ENCODE measurements at regions not wholly inside any gene's neighbourhood (a gene's known extent, or its start where the extent isn't known, plus 50 kb on each side); places are given as distances from the start of the nearest gene placed in this dataset.
"Not testable (repeated sequence)": the region's sequence is repeated elsewhere in the genome, so short reads cannot be mapped to it uniquely, and the experiment has no call there.

DNA sequence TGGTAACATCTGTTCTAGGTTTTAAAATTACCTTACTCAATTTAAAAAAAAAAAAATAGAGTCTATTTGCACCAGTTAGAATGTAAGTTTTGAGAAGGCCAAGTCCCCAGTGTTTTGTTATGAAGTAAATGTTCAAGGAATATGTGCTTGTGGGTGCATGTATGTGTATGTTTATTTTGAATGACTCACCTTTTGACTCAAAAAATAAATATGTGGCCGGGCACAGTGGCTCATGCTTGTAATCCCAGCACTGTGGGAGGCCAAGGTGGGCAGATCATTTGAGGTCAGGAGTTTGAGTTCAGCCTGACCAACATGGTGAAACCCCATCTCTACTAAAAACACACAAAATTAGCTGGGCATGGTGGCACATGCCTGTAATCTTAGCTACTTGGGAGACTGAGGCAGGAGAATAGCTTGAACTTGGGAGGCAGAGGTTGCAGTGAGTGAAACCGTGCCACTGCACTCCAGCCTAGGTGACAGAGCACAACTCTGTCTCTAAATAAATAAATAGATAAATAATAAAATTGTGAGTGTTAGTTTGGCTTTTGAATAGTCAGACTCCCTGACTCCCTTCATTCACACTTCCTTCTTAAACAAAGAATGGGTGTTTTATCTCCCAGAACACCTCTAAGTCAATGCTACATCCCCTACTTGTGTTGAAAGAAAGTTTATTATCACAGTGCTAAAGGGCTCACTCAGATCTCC, 511.3 kb upstream of the PCDH7 start:
- ATAC-seq (ENCODE audit: low FRiP score): no peak
- DNase-seq (ENCODE audit: low spot score): no peak
- TF ChIP-seq, protein P1, sequence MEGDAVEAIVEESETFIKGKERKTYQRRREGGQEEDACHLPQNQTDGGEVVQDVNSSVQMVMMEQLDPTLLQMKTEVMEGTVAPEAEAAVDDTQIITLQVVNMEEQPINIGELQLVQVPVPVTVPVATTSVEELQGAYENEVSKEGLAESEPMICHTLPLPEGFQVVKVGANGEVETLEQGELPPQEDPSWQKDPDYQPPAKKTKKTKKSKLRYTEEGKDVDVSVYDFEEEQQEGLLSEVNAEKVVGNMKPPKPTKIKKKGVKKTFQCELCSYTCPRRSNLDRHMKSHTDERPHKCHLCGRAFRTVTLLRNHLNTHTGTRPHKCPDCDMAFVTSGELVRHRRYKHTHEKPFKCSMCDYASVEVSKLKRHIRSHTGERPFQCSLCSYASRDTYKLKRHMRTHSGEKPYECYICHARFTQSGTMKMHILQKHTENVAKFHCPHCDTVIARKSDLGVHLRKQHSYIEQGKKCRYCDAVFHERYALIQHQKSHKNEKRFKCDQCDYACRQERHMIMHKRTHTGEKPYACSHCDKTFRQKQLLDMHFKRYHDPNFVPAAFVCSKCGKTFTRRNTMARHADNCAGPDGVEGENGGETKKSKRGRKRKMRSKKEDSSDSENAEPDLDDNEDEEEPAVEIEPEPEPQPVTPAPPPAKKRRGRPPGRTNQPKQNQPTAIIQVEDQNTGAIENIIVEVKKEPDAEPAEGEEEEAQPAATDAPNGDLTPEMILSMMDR (IDR thresholded peaks at IDR 0.05): no peak

DNA sequence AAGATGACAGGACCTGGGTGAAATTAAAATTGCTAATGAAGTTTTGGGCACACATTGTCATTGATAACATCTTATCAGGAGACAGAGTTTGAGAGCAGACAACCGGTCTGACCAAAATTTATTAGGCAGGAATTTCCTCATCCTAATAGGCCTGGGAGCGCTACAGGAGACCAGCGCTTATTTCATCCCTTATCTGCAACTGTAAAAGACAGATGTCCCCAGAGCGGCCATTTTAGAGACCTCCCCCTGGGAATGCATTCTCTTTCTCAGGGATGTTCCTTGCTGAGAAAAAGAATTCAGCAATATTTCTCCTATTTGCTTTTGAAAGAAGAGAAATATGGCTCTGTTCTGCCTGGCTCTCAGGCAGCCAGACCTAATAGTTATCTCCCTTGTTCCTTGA, 504.2 kb upstream of the PCDH7 start:
- DNase-seq (ENCODE audit: low spot score); ATAC-seq (ENCODE audit: low FRiP score): not testable (repeated sequence)

DNA sequence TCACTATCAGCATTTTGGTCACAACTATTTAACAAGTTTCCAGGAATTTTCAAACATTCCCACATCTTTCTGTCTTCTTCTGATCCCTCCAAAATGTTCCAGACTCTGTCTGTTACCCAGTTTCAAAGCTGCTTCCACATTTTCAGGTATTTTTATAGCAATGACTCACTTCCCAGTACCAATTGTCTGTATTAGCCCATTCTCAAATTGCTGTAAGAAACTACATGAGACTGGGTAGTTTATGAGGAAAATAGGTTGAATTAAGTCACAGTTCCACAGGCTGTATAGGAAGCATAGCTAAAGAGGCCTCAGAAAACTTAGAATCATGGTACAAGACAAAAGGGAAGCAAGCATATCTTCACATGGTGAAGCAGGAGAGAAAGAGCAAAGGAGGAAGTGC, 475.0 kb upstream of the PCDH7 start:
- TF ChIP-seq, protein P1 (IDR thresholded peaks at IDR 0.05): no peak
- ATAC-seq (ENCODE audit: low FRiP score) (no peak), DNase-seq (ENCODE audit: low spot score) (no peak)

GRCh38 chr4:30256116-30256832, 463.9 kb upstream of the PCDH7 start:
- TF ChIP-seq, protein P1 (IDR thresholded peaks at IDR 0.05): no peak
- ATAC-seq (ENCODE audit: low FRiP score) (no peak), DNase-seq (ENCODE audit: low spot score) (no peak)

- ATAC-seq (ENCODE audit: low FRiP score): no peak
- TF ChIP-seq, protein P1 (IDR thresholded peaks at IDR 0.05): no peak
- DNase-seq (ENCODE audit: low spot score): no peak
These were observed 461.2 kb upstream of the PCDH7 start for GRCh38 chr4:30258949-30259348.

DNA sequence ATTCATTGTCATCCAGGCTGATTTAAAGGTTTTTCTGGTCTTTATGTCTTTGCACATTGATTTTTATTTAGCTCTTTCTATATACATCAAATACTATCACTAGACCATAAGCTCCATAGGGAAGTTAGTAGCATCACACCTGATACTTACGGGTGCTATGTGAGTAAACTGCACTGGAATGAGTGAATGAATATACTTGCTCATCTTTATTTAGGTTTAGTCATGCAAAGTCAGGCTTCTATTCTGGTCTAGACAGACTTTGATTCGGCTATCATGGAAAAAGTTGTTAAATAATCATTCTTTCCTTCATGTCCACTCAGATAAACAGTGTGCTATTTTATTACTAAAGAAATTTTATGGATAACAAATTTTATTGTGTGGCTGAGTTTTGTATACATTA, 457.8 kb upstream of the PCDH7 start:
- TF ChIP-seq, protein P1 (IDR thresholded peaks at IDR 0.05): no peak
- no peak for ATAC-seq (ENCODE audit: low FRiP score)
- no peak for DNase-seq (ENCODE audit: low spot score)

DNA sequence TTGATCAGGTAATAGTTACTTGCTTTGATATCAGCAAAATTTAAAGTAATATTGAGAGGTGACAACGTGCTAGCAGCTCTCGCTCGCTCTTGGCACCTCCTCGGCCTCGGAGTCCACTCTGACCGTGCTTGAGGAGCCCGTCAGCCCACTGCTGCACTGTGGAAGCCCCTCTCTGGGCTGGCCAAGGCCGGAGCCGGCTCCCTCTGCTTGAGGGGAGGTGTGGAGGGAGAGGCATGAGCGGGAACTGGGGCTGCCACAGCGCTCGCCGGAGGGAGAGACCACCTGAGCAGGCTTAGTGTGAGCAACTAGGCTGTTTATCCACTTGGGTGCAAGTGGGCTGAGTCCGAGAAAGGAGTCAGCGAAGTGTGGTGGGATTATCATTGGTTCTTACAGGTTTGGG, 455.7 kb upstream of the PCDH7 start:
- ATAC-seq (ENCODE audit: low FRiP score) (no peak), DNase-seq (ENCODE audit: low spot score) (no peak)
- TF ChIP-seq, protein P1 (IDR thresholded peaks at IDR 0.05): no peak

Data from omental fat pad (tissue), 3 donors.